ENCODE measurements at regions not wholly inside any gene's neighbourhood (a gene's known extent, or its start where the extent isn't known, plus 50 kb on each side); places are given as distances from the start of the nearest gene placed in this dataset.
"Not testable (repeated sequence)": the region's sequence is repeated elsewhere in the genome, so short reads cannot be mapped to it uniquely, and the experiment has no call there.

GRCh38 chr5:34096033-34096432 is 53.0 kb upstream of the C1QTNF3 start:
- DNase-seq (ENCODE audit: low read depth): not testable (repeated sequence)

DNA sequence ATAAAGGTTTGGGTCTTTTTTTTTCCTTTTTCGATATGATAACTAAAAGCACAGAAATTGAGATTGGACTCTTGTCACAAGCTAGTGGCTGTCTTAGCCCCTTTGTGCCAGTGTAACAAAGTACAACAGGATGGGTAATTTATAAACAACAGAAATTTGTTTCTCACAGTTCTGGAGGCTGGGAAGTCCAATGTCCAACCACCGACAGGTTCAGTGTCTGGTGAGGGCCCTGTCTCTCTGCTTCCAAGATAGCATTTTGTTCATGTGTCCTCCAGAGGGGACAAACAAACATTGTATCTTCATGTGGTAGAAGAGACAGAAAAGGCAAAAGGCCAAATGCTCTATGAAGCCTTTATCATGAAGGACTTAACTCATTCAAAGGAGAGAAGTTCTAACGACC is 56.9 kb upstream of the C1QTNF3 start:
- DNase-seq (ENCODE audit: low read depth): not testable (repeated sequence)

DNA sequence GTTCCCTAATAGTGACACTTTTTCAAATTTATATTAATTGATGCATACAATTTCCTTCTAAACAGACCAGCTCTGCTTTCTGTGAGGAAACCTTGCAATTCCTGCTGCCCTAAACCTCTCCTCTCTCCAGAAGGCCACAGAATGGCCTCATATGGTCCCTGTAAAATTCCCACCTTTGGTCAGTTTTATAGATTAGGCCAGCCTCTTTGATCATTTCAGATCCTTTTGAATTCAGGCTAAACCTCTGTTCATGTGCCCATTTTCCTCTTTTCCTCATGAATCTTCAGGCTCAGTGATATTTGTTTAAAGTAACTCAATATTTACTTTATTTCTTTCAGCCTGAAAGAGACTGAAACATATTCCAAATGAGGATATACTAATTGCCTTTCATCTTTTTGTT is 58.6 kb upstream of the C1QTNF3 start:
- not testable (repeated sequence) for DNase-seq (ENCODE audit: low read depth)

GRCh38 chr5:34108897-34109296 is 65.9 kb upstream of the C1QTNF3 start:
- DNase-seq (ENCODE audit: low read depth): not testable (repeated sequence)

- DNase-seq (ENCODE audit: low read depth): not testable (repeated sequence)
These were observed 81.3 kb upstream of the C1QTNF3 start for GRCh38 chr5:34124280-34124679.

GRCh38 chr5:34125354-34125753 is 82.3 kb upstream of the C1QTNF3 start:
- not testable (repeated sequence) for DNase-seq (ENCODE audit: low read depth)

GRCh38 chr5:34126741-34127140 is 83.7 kb upstream of the C1QTNF3 start:
- DNase-seq (ENCODE audit: low read depth): not testable (repeated sequence)

DNA sequence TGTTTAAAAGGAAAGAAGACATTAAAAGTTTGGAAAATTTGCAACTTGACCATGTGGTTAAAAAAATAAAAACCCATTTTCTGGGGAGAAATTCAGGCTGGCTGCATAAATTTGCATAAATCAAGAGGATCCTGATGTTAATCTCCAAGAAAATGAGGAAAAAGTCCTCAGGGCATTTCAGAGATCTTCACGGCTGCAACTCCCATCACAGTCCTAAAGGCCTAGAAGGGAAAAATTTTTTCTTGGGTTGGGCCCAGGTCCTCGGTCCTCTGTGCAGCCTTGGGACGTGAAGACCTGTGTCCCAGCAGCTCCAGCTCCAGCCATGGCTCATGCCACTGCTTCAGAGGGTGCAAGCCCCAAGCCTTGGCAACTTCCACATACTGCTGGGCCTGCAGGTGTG is 84.8 kb upstream of the C1QTNF3 start:
- DNase-seq (ENCODE audit: low read depth): not testable (repeated sequence)

DNA sequence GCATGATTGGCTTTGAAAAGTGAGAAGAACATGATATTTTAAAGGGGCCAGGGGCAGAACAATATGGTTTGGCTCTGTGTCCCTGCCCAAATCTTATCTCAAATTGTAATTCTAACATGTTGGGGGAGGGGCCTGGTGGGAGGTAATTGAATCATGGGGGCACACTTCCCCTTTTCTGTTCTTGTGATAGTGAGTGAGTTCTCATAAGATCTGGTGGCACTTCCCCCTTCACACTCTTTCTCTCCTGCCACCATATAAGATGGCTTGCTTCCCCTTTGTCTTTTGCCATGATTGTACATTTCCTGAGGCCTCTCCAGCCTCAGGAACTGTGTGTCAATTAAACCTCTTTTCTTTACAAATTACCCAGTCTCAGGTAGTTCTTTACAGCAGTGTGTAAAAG is 85.9 kb upstream of the C1QTNF3 start:
- not testable (repeated sequence) for DNase-seq (ENCODE audit: low read depth)

DNA sequence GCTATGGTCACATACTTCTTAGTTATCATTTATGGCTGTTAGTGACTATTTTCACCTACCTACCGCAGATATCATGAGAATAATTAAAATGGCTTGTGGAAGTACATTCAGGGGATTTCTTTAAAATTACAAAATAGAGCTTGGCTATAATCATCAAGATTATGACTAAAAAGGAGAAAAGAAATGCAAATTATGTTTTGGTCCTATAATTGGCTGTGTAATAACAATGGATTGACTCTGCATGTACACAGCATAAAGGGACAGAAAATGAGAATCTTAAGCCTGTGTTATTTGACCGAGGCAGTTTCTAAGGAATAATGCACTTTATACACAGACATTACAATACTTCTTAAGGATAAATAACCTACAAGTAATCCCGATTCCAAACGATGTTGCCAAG is 112.0 kb upstream of the C1QTNF3 start:
- DNase-seq (ENCODE audit: low read depth): not testable (repeated sequence)

GRCh38 chr5:34156703-34157414 is 113.8 kb upstream of the C1QTNF3 start:
- peak; percentile 59 for DNase-seq (ENCODE audit: low read depth)

DNA sequence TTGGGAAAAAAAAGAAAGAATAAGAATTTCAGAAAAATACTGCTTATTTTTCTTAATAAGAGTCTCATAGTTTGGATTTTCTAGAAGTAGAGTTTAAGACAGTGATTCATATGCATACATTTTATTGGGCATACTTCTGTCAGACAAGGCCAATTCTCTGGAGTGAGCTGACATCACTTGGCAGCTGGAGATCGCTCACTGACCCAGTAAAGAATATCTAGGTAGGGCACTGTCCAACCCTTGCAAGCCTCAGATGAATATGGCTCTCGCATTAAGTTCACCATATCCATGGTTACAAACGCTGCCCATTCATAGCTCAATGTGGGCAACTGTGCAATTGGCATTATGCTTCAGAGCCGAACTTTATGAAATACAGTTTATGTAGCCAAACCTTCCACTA is 117.9 kb upstream of the C1QTNF3 start:
- not testable (repeated sequence) for DNase-seq (ENCODE audit: low read depth)

DNA sequence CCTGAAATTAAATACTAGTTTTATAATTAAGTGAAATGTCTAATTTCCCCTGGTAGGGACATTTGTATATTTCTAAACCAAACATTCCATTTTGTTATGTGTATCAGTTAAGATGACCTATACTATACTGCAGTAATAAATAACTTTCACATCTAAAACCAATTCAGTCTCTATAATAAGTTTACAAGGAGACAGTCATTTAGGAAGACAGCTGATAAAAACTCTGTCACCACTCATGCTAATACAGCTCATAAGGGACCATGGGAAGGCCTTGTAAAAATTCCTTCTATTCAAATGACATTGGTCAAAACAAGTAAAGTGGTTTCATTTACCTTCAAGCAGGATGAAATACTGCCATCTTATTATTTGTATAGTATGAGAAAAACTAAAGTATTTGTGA is 128.4 kb upstream of the C1QTNF3 start:
- DNase-seq (ENCODE audit: low read depth): not testable (repeated sequence)

DNA sequence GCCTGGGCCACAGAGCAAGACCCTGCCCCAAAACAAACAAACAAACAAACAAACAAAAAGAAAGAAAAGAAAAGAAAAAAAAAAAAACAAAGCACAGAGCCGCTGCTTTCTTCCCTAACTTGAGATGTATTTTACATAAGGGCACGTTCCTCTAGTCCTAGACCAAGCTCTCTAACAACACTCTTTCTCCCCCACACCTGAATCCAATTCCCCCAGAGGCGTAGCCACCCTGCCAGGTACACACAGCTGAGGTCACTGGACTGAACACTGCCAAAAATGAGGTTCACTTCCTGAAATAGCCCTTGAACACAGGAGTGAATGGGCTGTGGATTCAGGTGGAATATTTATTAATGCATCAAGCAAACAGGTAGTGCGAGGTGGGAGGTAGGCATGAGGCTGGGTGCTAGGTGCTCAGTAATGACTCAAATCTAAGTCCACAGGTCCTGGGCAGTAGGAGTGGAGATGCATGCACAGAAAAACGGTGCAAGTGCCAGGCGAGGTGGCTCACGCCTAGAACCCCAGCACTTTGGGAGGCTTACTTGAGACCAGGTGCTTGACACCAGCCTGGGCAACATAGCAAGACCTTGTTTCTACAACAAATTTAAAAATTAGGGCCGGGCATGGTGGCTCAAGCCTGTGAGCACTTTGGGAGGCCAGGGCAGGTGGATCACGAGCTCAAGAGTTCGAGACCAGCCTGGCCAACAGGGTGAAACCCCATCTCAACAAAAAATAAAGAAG is 136.6 kb upstream of the C1QTNF3 start:
- DNase-seq (ENCODE audit: low read depth): not testable (repeated sequence)

GRCh38 chr5:34180225-34180624 is 137.2 kb upstream of the C1QTNF3 start:
- not testable (repeated sequence) for DNase-seq (ENCODE audit: low read depth)

DNA sequence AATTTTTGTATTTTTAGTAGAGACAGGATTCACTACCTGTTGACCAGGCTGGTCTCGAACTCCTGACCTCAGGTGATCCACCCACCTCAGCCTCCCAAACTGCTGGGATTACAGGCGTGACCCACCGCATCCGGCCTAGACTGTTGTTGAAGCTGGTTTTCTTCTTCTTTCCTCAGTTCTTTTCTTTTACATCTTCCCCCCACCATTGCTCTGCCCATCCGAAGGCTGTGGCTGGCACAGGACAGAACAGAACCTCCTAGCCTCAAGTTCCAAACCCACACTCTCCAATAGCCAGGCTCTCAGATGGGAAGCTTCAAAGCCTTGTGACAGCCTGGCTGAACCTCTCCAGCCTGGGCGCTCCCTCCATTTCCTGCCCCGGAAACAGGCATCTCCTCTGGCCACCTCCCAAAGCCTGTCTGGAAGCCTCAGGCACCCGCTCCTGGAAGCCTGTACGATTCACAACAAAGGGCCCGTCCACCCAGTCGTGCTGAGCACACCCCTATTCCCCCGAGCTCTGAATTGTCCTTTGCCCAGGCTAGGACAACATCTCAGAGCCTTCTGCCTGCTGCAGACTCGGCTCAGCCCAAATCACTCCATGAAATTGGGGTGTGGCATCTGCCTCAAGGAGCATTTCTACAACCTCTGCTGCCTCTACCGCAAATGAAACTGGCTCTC is 138.1 kb upstream of the C1QTNF3 start:
- not testable (repeated sequence) for DNase-seq (ENCODE audit: low read depth)

DNA sequence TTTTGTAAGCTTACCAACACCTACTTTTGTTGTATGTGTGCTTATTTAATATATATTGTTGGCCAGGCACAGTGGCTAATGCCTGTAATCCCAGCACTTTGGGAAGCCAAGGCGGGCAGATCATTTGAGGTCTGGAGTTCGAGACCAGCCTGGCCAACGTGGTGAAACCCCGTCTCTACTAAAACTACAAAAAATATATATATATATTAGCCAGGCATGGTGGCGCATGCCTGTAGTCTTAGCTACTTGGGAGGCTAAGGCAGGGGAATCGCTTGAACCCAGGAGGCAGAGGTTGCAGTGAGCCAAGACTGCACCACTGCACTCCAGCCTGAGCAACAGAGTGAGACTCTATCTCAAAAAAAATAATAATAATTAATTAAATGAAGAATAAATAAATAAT is 142.0 kb upstream of the C1QTNF3 start:
- not testable (repeated sequence) for DNase-seq (ENCODE audit: low read depth)

GRCh38 chr5:34185572-34185971 is 142.6 kb upstream of the C1QTNF3 start:
- DNase-seq (ENCODE audit: low read depth): not testable (repeated sequence)

GRCh38 chr5:34186108-34186507 is 143.1 kb upstream of the C1QTNF3 start:
- DNase-seq (ENCODE audit: low read depth): not testable (repeated sequence)

DNA sequence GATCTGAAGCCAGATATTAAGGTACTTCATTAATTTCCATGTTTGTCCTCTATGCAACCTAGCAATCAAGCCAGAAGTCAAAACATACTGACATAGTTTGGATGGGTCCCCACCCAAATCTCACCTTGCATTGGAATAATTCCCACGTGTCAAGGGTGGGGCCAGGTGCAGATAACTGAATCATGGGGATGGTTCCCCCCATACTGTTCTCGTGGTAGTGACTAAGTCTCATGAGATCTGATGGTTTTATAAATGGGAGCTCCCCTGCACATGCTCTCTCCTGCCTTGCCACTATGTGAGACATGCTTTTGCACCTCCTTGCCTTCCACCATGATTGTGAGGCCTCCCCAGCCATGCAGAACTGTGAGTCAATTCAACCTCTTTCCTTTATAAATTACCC is 143.9 kb upstream of the C1QTNF3 start:
- not testable (repeated sequence) for DNase-seq (ENCODE audit: low read depth)

- DNase-seq (ENCODE audit: low read depth): not testable (repeated sequence)
These were observed 144.4 kb upstream of the C1QTNF3 start for GRCh38 chr5:34187441-34187840.

DNA sequence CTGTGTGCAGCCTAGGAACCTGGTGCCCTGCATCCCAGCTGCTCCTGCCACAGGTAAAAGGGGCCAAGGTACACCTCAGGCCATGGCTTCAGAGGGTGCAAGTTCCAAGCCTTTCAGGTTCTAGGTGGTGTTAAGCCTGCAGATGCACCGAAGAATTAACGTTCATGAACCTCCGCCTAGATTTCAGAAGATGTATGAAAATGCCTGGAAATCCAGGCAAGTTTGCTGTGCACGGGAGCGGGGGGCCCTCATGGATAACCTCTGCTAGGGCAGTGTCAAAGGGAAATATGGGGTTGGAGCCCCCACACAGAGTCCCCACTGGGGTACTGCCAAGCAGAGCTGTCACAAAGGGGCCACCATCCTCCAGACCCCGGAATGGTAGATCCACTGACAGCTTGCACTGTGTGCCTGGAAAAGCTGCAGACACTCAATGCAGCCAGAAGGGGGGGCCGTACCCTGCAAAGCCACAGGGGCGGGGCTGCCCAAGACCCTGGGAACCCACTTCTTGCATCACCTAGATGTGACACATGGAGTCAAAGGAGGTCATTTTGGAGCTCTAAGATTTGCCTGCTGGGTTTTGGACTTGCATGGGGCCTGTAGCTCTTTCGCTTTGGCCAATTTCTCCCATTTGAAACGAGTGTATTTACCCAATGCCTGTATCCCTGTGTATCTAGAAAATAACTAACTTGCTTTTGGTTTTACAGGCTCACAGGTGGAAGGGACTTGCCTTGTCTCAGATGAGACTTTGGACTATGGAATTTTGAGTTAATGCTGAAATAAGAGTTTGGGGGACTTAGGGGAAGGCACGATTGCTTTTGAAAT is 145.2 kb upstream of the C1QTNF3 start:
- DNase-seq (ENCODE audit: low read depth): peak; percentile 80
